ENCODE measurements at regions not wholly inside any gene's neighbourhood (a gene's known extent, or its start where the extent isn't known, plus 50 kb on each side); places are given as distances from the start of the nearest gene placed in this dataset.

GRCh38 chr16:59087641-59088040 is 353.5 kb upstream of the GOT2 start:
- TF ChIP-seq POLR2A (IDR thresholded peaks at IDR 0.05) (no peak), CTCF (IDR thresholded peaks at IDR 0.05 in 4 of 5, conservative IDR thresholded peaks at IDR 0.05 in 1 of 5) (no peak)
